Thyroid gland (tissue), 4 donors: ENCODE measurements at regions not wholly inside any gene's neighbourhood (a gene's known extent, or its start where the extent isn't known, plus 50 kb on each side); places are given as distances from the start of the nearest gene placed in this dataset.
"Not testable (repeated sequence)": the region's sequence is repeated elsewhere in the genome, so short reads cannot be mapped to it uniquely, and the experiment has no call there.

Source experiments
- DNase-seq, 2 donors: peaks; one replicate each; pipeline ENCODE4 v3.0.0-alpha.2; 2019
- H3K27ac ChIP-seq, 3 donors: fragments of 200-600 bp; sonication (generic); 1 replicate in 2 of 3; 2 replicates in 1 of 3; pipeline ENCODE4 v1.5.1; 2016 to 2019; ENCODE audit warnings: mild to moderate bottlenecking in 1 of 3, moderate library complexity in 1 of 3
- H3K27me3 ChIP-seq: fragments of 200-600 bp; sonication (generic); one replicate; pipeline ENCODE4 v1.5.1; 2019
- H3K36me3 ChIP-seq, 2 donors: fragments of 200-600 bp; sonication (generic); one replicate each; pipeline ENCODE4 v1.5.1; 2016 to 2019
- H3K4me1 ChIP-seq, 2 donors: fragments of 200-600 bp; sonication (generic); one replicate each; pipeline ENCODE4 v1.5.1; 2017 to 2019
- H3K4me3 ChIP-seq, 3 donors: fragments of 200-600 bp; sonication (generic); replicated peaks in 1 of 3; 1 replicate in 2 of 3; 2 replicates in 1 of 3; pipeline ENCODE4 v1.5.1; 2016; ENCODE audit warnings: mild to moderate bottlenecking in 1 of 3
- H3K9me3 ChIP-seq: fragments of 200-600 bp; sonication (generic); one replicate; pipeline ENCODE4 v1.5.1; 2017
- CTCF ChIP-seq, 6 experiments: fragments of 200-600 bp in 3 of 6; fragments of 450-650 bp in 3 of 6; sonication (generic) in 3 of 6; IDR thresholded peaks; one replicate each; pipeline ENCODE4 v1.5.1; 2016 to 2019; ENCODE audit warnings: antibody characterized with exemption in 6 of 6, mild to moderate bottlenecking in 2 of 6, inconsistent platforms in 1 of 6, moderate library complexity in 1 of 6
- POLR2A ChIP-seq, 2 donors: fragments of 450-650 bp; IDR thresholded peaks; one replicate each; pipeline ENCODE4 v1.6.1; 2017; ENCODE audit warnings: antibody characterized with exemption in 2 of 2, mild to moderate bottlenecking in 2 of 2, moderate library complexity in 1 of 2
- WGBS, 2 donors: methylation state at CpG; one replicate each; pipeline ENCODE4 v1.1.5; 2017; 5-methylcytosine and 5-hydroxymethylcytosine counted together
- intact Hi-C: fragments of 100-400 bp; cut with DNase I; formaldehyde crosslinking; loops from one replicate; pipeline ENCODE4 v1.15.1; 2023

GRCh38 chr5:100043475-100043874, 491.7 kb upstream of the FAM174A start:
- no peaks in the 10 kb centered on the region for H3K9me3 ChIP-seq
- intact Hi-C loops = no loop called here
- H3K4me1 ChIP-seq = no peaks in the 10 kb centered on the region
- WGBS, 2 donors = 83 to 94% methylated on average over 2 of the region's 2 CpGs
- no peak for DNase-seq
- H3K27ac ChIP-seq = no peak overlapping the region
- no peaks in the 10 kb centered on the region for H3K27me3 ChIP-seq
- no peaks in the 10 kb centered on the region for H3K36me3 ChIP-seq
- no peak overlapping the region for H3K4me3 ChIP-seq
- no peak for TF ChIP-seq CTCF (IDR thresholded peaks at IDR 0.05)
- no peak for TF ChIP-seq POLR2A (IDR thresholded peaks at IDR 0.05)

- intact Hi-C loops = no loop called here
- Histone ChIP-seq H3K9me3 (no peaks in the 10 kb centered on the region), H3K36me3 (no peaks in the 10 kb centered on the region), H3K4me1 (no peaks in the 10 kb centered on the region), H3K4me3 (no peak overlapping the region), H3K27ac (no peak overlapping the region), H3K27me3 (no peaks in the 10 kb centered on the region)
- 74 to 78% methylated on average over 2 of the region's 2 CpGs for WGBS, 2 donors
- TF ChIP-seq CTCF (IDR thresholded peaks at IDR 0.05) (no peak), POLR2A (IDR thresholded peaks at IDR 0.05) (no peak)
- DNase-seq = no peak
Measured at GRCh38 chr5:100026606-100027005, 508.6 kb upstream of the FAM174A start.

- intact Hi-C loops = no loop called here
- no peaks in the 10 kb centered on the region for H3K36me3 ChIP-seq
- H3K27me3 ChIP-seq = no peaks in the 10 kb centered on the region
- no peaks in the 10 kb centered on the region for H3K9me3 ChIP-seq
- TF ChIP-seq CTCF (IDR thresholded peaks at IDR 0.05) (no peak), POLR2A (IDR thresholded peaks at IDR 0.05) (no peak)
- H3K4me1 ChIP-seq = no peaks in the 10 kb centered on the region
- no peak overlapping the region for H3K27ac ChIP-seq
- H3K4me3 ChIP-seq = no peak overlapping the region
- no peak for DNase-seq
Measured at GRCh38 chr5:100023536-100023935, 511.6 kb upstream of the FAM174A start.

GRCh38 chr5:100017520-100018262, 517.5 kb upstream of the FAM174A start:
- Histone ChIP-seq H3K4me1 (no peaks in the 10 kb centered on the region), H3K9me3 (no peaks in the 10 kb centered on the region), H3K27me3 (no peaks in the 10 kb centered on the region), H3K4me3 (no peak overlapping the region), H3K36me3 (no peaks in the 10 kb centered on the region), H3K27ac (no peak overlapping the region)
- DNase-seq = no peak
- intact Hi-C loops = no loop called here
- 83% methylated on average over 6 of the region's 6 CpGs for WGBS, 2 donors
- TF ChIP-seq POLR2A (IDR thresholded peaks at IDR 0.05) (no peak), CTCF (IDR thresholded peaks at IDR 0.05) (no peak)

- H3K36me3 ChIP-seq, H3K4me3 ChIP-seq, H3K4me1 ChIP-seq, DNase-seq, intact Hi-C loops, H3K27ac ChIP-seq, H3K27me3 ChIP-seq, H3K9me3 ChIP-seq: not testable (repeated sequence)
- WGBS, 2 donors = 80 to 98% methylated on average over 4 of the region's 4 CpGs
Measured at GRCh38 chr5:100013305-100013704, 521.9 kb upstream of the FAM174A start.

- intact Hi-C loops, H3K9me3 ChIP-seq, H3K27ac ChIP-seq, H3K4me1 ChIP-seq, H3K27me3 ChIP-seq, H3K4me3 ChIP-seq, DNase-seq, H3K36me3 ChIP-seq: not testable (repeated sequence)
- WGBS, 2 donors = 97% methylated on average over 10 of the region's 10 CpGs
Measured at GRCh38 chr5:100011160-100011559, 524.0 kb upstream of the FAM174A start.
